BJ (cell line): ENCODE measurements at regions not wholly inside any gene's neighbourhood (a gene's known extent, or its start where the extent isn't known, plus 50 kb on each side); places are given as distances from the start of the nearest gene placed in this dataset.

Experiments used
- CTCF ChIA-PET: fragments of 350-600 bp; formaldehyde crosslinking; extraction: SDS; loops from one replicate; lab custom pipeline; 2021; ENCODE audit warnings: antibody characterized with exemption, inconsistent platforms; lab: Yijun Ruan, JAX
- POLR2A ChIA-PET: fragments of 300-600 bp; sonication (Branson Sonifier 250); formaldehyde crosslinking; extraction: SDS; loops from one replicate; lab custom pipeline; 2021; ENCODE audit warnings: antibody characterized with exemption; lab: Charles Lee
- DNase-seq: peaks from one replicate; pipeline ENCODE4 v3.0.0-alpha.2; 2011; ENCODE audit warnings: low read depth
- H3K27me3 ChIP-seq: 2 replicates; pipeline ENCODE4 v1.6.0; 2011; ENCODE audit warnings: low read length; ENCODE audit not compliant: control insufficient read depth, insufficient read depth
- H3K36me3 ChIP-seq: 2 replicates; pipeline ENCODE4 v1.5.1; 2011; ENCODE audit warnings: low read length; ENCODE audit not compliant: control insufficient read depth, insufficient read depth
- H3K4me3 ChIP-seq: 2 replicates; pipeline ENCODE4 v1.5.1; 2011; ENCODE audit warnings: low read depth, mild to moderate bottlenecking, control low read depth, low read length
- CTCF ChIP-seq: IDR thresholded peaks from 2 replicates; pipeline ENCODE4 v1.5.1; 2011; ENCODE audit warnings: low read depth, mild to moderate bottlenecking, control low read depth, inconsistent platforms, low read length, moderate library complexity; ENCODE audit not compliant: insufficient read depth

DNA sequence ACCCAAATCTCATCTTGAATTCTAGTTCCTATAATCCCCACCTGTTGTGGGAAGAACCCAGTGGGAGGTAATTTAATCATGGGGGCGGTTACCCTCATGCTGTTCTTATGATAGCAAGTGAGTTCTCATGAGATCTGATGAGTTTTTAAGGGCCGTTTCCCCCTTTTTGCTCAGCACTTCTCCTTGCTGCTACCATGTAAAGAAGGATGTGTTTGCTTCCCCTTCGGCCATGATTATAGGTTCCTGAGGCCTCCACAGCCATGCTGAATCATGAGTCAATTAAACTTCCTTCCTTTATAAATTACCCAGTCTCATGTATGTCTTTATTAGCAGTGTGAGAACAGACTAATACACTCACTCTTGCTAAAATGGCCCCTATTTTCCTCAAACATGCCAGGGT, 374.7 kb downstream of the TUSC7 start:
- ChIA-PET CTCF (no interaction called here), POLR2A (no interaction called here)
- peaks cover 1% of the 10 kb centered on the region; the same call in 1 of the 2 replicates for H3K27me3 ChIP-seq
- H3K36me3 ChIP-seq = no peaks in the 10 kb centered on the region
- H3K4me3 ChIP-seq = no peak overlapping the region
- DNase-seq = no peak
- TF ChIP-seq CTCF = no peak

GRCh38 chr3:117084739-117085270, 375.2 kb downstream of the TUSC7 start:
- DNase-seq = no peak
- no peaks in the 10 kb centered on the region for H3K36me3 ChIP-seq
- H3K4me3 ChIP-seq = no peak overlapping the region
- ChIA-PET POLR2A (no interaction called here), CTCF (no interaction called here)
- peaks cover 1% of the 10 kb centered on the region; the same call in 1 of the 2 replicates for H3K27me3 ChIP-seq
- TF ChIP-seq CTCF = no peak

DNA sequence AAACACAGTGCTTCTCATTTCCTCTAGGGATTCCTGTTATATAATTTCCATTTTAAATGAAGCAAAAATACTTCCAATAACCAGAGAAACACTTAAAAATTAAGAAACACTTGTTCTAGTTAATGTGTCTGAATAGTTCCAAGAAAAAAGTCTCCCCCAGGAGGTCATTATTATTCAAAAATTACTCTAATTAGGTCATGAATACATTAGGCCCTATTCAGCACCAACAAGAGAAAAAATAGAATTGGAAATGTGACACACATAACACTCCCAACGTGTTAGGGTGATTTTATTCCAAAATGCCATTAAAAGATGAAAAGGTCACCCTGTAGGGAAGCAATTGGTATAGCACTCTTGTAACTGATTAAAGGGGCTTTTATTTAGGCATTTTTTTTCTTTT, 382.1 kb downstream of the TUSC7 start:
- no peak for TF ChIP-seq CTCF
- Histone ChIP-seq H3K36me3 (no peaks in the 10 kb centered on the region), H3K4me3 (no peak overlapping the region), H3K27me3 (no peaks in the 10 kb centered on the region)
- CTCF ChIA-PET = no interaction called here
- POLR2A ChIA-PET = no interaction called here
- DNase-seq = no peak

- POLR2A ChIA-PET = no interaction called here
- H3K27me3 ChIP-seq = no peaks in the 10 kb centered on the region
- H3K36me3 ChIP-seq = no peaks in the 10 kb centered on the region
- TF ChIP-seq CTCF = no peak
- DNase-seq = no peak
- no peak overlapping the region for H3K4me3 ChIP-seq
- CTCF ChIA-PET = no interaction called here
Observed at GRCh38 chr3:117096549-117096948, 387.0 kb downstream of the TUSC7 start.

DNA sequence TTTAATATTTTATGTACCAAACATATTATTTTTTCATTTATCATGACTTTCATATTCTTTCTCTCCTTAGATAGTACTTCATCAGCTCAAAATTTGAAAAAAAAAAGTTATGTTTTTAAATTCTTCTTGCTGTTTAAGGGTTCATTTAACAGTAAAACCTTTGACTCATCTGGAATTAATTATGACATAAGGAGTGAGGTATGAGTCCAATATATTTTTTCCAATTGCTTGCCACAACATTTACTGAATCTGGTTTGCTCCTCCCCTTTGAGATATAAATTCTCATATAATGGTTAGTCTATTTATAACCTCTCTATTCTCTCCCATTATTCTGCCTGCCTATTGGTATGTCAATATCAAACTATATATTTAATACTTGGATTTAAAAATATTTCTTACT, 387.8 kb downstream of the TUSC7 start:
- POLR2A ChIA-PET = no interaction called here
- TF ChIP-seq CTCF = no peak
- DNase-seq = peak; percentile 19
- H3K27me3 ChIP-seq = no peaks in the 10 kb centered on the region
- no peak overlapping the region for H3K4me3 ChIP-seq
- H3K36me3 ChIP-seq = no peaks in the 10 kb centered on the region
- CTCF ChIA-PET = no interaction called here
